Fibroblast of upper back skin (primary cell): ENCODE measurements at regions not wholly inside any gene's neighbourhood (a gene's known extent, or its start where the extent isn't known, plus 50 kb on each side); places are given as distances from the start of the nearest gene placed in this dataset.
A peak's percentile ranks its signal among the peaks of the same experiment; 100 is the strongest.

ENCODE experiments used
- DNase-seq: peaks from one replicate; pipeline ENCODE4 v3.0.0-alpha.2; 2013

- DNase-seq = no peak
These were observed 55.0 kb upstream of the DUSP5 start for GRCh38 chr10:110442746-110443145.

GRCh38 chr10:110443239-110444003 is 54.3 kb upstream of the DUSP5 start:
- DNase-seq = no peak

- DNase-seq = no peak
These were observed 53.7 kb upstream of the DUSP5 start for GRCh38 chr10:110444004-110444337.

- DNase-seq = no peak
These were observed 51.8 kb upstream of the DUSP5 start for GRCh38 chr10:110445871-110446270.

GRCh38 chr10:110446277-110446676 is 51.4 kb upstream of the DUSP5 start:
- no peak for DNase-seq

GRCh38 chr10:110446954-110447608 is 50.6 kb upstream of the DUSP5 start:
- peak; percentile 90 for DNase-seq

GRCh38 chr10:110447886-110448285 is 49.8 kb upstream of the DUSP5 start:
- no peak for DNase-seq
